Astrocyte (in vitro differentiated cells and primary cell): ENCODE measurements at regions not wholly inside any gene's neighbourhood (a gene's known extent, or its start where the extent isn't known, plus 50 kb on each side); places are given as distances from the start of the nearest gene placed in this dataset.

Experiments used
- DNase-seq: peaks from one replicate; pipeline ENCODE4 v3.0.0-alpha.2; 2010; ENCODE audit warnings: low read depth
- FAIRE-seq: peaks from 2 replicates; lab custom pipeline; 2011; peaks lifted over from hg19 to GRCh38; lab: Jason Lieb, UNC
- H2AFZ ChIP-seq: 2 replicates; pipeline ENCODE4 v1.6.0; 2012; ENCODE audit warnings: low read depth, low read length, inconsistent platforms
- H3K27ac ChIP-seq: 2 replicates; pipeline ENCODE4 v1.5.1; 2011; ENCODE audit warnings: low read depth, low read length, inconsistent platforms
- H3K27me3 ChIP-seq: 2 replicates; pipeline ENCODE4 v1.6.0; 2011; ENCODE audit warnings: low read length, inconsistent platforms; ENCODE audit not compliant: insufficient read depth
- H3K36me3 ChIP-seq: 2 replicates; pipeline ENCODE4 v1.5.1; 2011; ENCODE audit warnings: low read length, inconsistent platforms; ENCODE audit not compliant: insufficient read depth
- H3K4me1 ChIP-seq: 2 replicates; pipeline ENCODE4 v1.5.1; 2011; ENCODE audit warnings: low read length, inconsistent platforms; ENCODE audit not compliant: insufficient read depth
- H3K4me2 ChIP-seq: 2 replicates; pipeline ENCODE4 v1.6.0; 2012; ENCODE audit warnings: low read length, inconsistent platforms
- H3K4me3 ChIP-seq: 2 replicates; pipeline ENCODE4 v1.5.1; 2011; ENCODE audit warnings: low read depth, mild to moderate bottlenecking, low read length, inconsistent platforms; ENCODE audit not compliant: insufficient read depth
- H3K79me2 ChIP-seq: 2 replicates; pipeline ENCODE4 v1.6.0; 2012; ENCODE audit warnings: mild to moderate bottlenecking, low read length, inconsistent platforms; ENCODE audit not compliant: insufficient read depth
- H3K9ac ChIP-seq: 2 replicates; pipeline ENCODE4 v1.6.0; 2012; ENCODE audit warnings: mild to moderate bottlenecking, low read length, inconsistent platforms
- H3K9me3 ChIP-seq: 2 replicates; pipeline ENCODE4 v1.5.1; 2012; ENCODE audit warnings: low read depth, mild to moderate bottlenecking, low read length, inconsistent platforms; ENCODE audit not compliant: insufficient read depth
- H4K20me1 ChIP-seq: 2 replicates; pipeline ENCODE4 v1.6.0; 2012; ENCODE audit warnings: low read length, inconsistent platforms; ENCODE audit not compliant: insufficient read depth
- H3K27ac Mint-ChIP-seq: one replicate; pipeline ENCODE4 v1.8.0; 2021; ENCODE audit warnings: mild to moderate bottlenecking, mixed read lengths; ENCODE audit not compliant: unreplicated experiment
- H3K27me3 Mint-ChIP-seq: one replicate; pipeline ENCODE4 v1.8.0; 2021; ENCODE audit warnings: low read depth, mixed read lengths; ENCODE audit not compliant: unreplicated experiment
- H3K36me3 Mint-ChIP-seq: one replicate; pipeline ENCODE4 v1.8.0; 2021; ENCODE audit warnings: low read depth, mixed read lengths; ENCODE audit not compliant: unreplicated experiment
- H3K4me1 Mint-ChIP-seq: one replicate; pipeline ENCODE4 v1.8.0; 2021; ENCODE audit warnings: low read depth, mixed read lengths; ENCODE audit not compliant: unreplicated experiment
- H3K4me3 Mint-ChIP-seq: one replicate; pipeline ENCODE4 v1.8.0; 2021; ENCODE audit warnings: mild to moderate bottlenecking, moderate library complexity, mixed read lengths; ENCODE audit not compliant: unreplicated experiment
- H3K9me3 Mint-ChIP-seq: one replicate; pipeline ENCODE4 v1.8.0; 2021; ENCODE audit warnings: mild to moderate bottlenecking, mixed read lengths; ENCODE audit not compliant: unreplicated experiment
- EZH2 ChIP-seq: IDR thresholded peaks from 2 replicates; pipeline ENCODE4 v1.6.1; 2012; ENCODE audit warnings: mild to moderate bottlenecking, low read length, inconsistent platforms; ENCODE audit not compliant: insufficient read depth
- TF ChIP-seq, protein P1 (sequence below): IDR thresholded peaks from 2 replicates; pipeline ENCODE4 v1.5.1; 2011; ENCODE audit warnings: low read depth, mild to moderate bottlenecking, inconsistent platforms, low read length, moderate library complexity; ENCODE audit not compliant: insufficient read depth

DNA sequence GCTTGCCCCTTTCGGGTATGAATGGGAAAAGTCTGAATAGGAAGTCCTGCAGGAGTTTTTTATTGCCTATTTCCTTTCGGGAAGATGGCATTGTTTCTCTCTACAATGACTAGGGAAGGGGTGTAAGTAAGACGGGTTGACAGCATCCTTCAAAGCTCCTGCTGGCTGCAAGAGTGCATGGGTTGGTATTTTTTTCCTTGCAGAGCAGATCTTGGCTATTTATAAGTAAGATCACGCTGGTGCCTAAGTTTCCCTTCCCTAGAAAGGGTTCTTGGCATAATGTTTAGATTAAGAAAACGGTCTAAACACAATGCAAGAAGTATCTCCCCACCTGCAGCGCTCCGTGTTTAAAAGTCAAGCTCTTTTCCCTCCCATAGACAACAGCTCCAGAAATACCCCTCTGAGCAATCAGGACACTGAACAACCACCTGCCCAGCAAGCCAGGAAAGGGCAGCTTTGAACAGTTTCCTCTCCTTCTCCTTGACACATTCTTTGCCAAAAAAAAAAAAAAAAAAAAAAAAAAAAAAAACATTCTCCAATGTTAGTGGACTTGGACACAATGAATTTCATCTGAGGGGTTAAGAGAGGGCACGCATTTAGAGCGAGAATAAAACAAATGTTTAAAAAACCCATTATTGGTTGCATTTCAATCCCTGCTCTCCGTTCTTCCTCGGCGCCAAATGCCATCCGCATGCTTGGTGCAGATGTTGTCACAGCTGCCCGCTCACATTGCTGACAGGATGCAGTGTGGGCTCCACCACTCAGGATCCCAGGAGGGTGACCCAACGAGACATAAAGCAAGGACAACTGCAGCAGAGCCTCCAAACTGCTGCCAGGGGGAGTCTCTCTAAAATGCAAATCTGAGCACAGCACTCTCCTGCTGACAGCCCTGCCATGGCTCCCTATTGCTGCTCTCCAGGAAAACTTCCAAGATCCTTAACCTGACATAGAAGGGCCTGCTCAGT, 427.4 kb upstream of the MGMT start:
- Histone ChIP-seq H3K27ac (no peak overlapping the region), H3K79me2 (no peaks in the 10 kb centered on the region), H3K4me2 (no peak overlapping the region), H3K4me1 (no peaks in the 10 kb centered on the region), H3K4me3 (no peak overlapping the region), H4K20me1 (no peaks in the 10 kb centered on the region), H3K9ac (no peak overlapping the region), H2AFZ (no peak overlapping the region), H3K36me3 (no peaks in the 10 kb centered on the region), H3K27me3 (no peaks in the 10 kb centered on the region), H3K9me3 (no peaks in the 10 kb centered on the region)
- H3K27me3 Mint-ChIP-seq: peaks cover 13% of the 10 kb centered on the region
- no peak overlapping the region for H3K4me3 Mint-ChIP-seq
- no peaks in the 10 kb centered on the region for H3K4me1 Mint-ChIP-seq
- no peak overlapping the region for H3K27ac Mint-ChIP-seq
- no peaks in the 10 kb centered on the region for H3K9me3 Mint-ChIP-seq
- FAIRE-seq (no peak), DNase-seq (no peak)
- TF ChIP-seq, protein P1, sequence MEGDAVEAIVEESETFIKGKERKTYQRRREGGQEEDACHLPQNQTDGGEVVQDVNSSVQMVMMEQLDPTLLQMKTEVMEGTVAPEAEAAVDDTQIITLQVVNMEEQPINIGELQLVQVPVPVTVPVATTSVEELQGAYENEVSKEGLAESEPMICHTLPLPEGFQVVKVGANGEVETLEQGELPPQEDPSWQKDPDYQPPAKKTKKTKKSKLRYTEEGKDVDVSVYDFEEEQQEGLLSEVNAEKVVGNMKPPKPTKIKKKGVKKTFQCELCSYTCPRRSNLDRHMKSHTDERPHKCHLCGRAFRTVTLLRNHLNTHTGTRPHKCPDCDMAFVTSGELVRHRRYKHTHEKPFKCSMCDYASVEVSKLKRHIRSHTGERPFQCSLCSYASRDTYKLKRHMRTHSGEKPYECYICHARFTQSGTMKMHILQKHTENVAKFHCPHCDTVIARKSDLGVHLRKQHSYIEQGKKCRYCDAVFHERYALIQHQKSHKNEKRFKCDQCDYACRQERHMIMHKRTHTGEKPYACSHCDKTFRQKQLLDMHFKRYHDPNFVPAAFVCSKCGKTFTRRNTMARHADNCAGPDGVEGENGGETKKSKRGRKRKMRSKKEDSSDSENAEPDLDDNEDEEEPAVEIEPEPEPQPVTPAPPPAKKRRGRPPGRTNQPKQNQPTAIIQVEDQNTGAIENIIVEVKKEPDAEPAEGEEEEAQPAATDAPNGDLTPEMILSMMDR: no peak
- TF ChIP-seq EZH2: no peak
- no peaks in the 10 kb centered on the region for H3K36me3 Mint-ChIP-seq

DNA sequence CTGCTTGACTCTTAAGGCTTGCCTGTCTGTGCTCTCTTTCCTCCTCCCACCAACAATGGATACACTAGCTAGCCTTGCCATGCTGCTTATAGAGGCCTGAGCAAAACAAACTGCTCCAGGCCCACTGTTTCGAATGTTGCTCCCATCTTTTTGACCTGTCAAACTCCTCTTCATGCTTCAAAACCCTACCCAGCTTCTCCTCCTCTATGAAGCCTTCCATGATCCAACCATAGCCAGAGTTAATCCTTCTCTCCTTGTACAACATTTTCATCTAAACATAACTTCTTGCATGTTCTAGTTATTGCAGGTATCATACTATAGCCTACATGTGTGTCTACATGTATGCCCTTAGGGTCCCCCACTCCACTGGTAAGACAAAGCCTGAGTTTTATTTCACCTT, 426.7 kb upstream of the MGMT start:
- H3K27ac Mint-ChIP-seq: no peak overlapping the region
- peaks cover 13% of the 10 kb centered on the region for H3K27me3 Mint-ChIP-seq
- no peaks in the 10 kb centered on the region for H3K36me3 ChIP-seq
- H3K4me2 ChIP-seq: no peak overlapping the region
- no peak overlapping the region for H3K9ac ChIP-seq
- H2AFZ ChIP-seq: no peak overlapping the region
- no peaks in the 10 kb centered on the region for H3K4me1 ChIP-seq
- no peak overlapping the region for H3K27ac ChIP-seq
- no peak overlapping the region for H3K4me3 Mint-ChIP-seq
- no peaks in the 10 kb centered on the region for H3K9me3 ChIP-seq
- H3K9me3 Mint-ChIP-seq: no peaks in the 10 kb centered on the region
- DNase-seq (no peak), FAIRE-seq (no peak)
- H3K79me2 ChIP-seq: no peaks in the 10 kb centered on the region
- TF ChIP-seq, protein P1: no peak
- no peaks in the 10 kb centered on the region for H3K4me1 Mint-ChIP-seq
- H3K27me3 ChIP-seq: no peaks in the 10 kb centered on the region
- no peaks in the 10 kb centered on the region for H3K36me3 Mint-ChIP-seq
- H3K4me3 ChIP-seq: no peak overlapping the region
- no peaks in the 10 kb centered on the region for H4K20me1 ChIP-seq

DNA sequence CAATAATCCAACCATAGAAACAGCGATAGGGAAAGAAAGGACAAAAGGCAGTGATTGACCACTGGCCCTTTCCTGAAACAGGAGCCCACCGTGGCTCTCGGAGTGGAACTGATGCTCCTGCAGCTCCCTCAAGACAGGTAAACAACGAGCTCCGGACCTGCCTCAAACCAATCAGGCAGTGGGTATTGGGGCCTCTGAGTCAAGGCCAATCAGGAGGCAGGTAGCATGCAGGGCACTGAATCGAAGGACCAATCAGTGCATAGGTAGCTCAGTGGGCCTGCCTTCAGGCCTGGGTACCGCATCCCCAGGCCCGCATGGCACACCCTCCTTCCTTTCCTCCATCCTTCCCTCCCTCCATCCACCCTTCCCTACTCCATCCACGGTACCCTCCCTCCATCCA, 425.1 kb upstream of the MGMT start:
- no peaks in the 10 kb centered on the region for H4K20me1 ChIP-seq
- H3K9ac ChIP-seq: no peak overlapping the region
- no peaks in the 10 kb centered on the region for H3K9me3 Mint-ChIP-seq
- no peak overlapping the region for H3K4me3 Mint-ChIP-seq
- no peak overlapping the region for H3K4me2 ChIP-seq
- no peak overlapping the region for H3K27ac Mint-ChIP-seq
- no peak overlapping the region for H3K27ac ChIP-seq
- H3K27me3 ChIP-seq: no peaks in the 10 kb centered on the region
- H3K36me3 ChIP-seq: no peaks in the 10 kb centered on the region
- no peaks in the 10 kb centered on the region for H3K9me3 ChIP-seq
- TF ChIP-seq EZH2: no peak
- TF ChIP-seq, protein P1: no peak
- no peak overlapping the region for H2AFZ ChIP-seq
- H3K4me1 ChIP-seq: no peaks in the 10 kb centered on the region
- DNase-seq: no peak
- no peak for FAIRE-seq
- peaks cover 10% of the 10 kb centered on the region for H3K27me3 Mint-ChIP-seq
- H3K36me3 Mint-ChIP-seq: no peaks in the 10 kb centered on the region
- H3K4me3 ChIP-seq: no peak overlapping the region
- no peaks in the 10 kb centered on the region for H3K4me1 Mint-ChIP-seq
- no peaks in the 10 kb centered on the region for H3K79me2 ChIP-seq
